Fibroblast of lung (primary cell): ENCODE measurements at regions not wholly inside any gene's neighbourhood (a gene's known extent, or its start where the extent isn't known, plus 50 kb on each side); places are given as distances from the start of the nearest gene placed in this dataset.
"Not testable (repeated sequence)": the region's sequence is repeated elsewhere in the genome, so short reads cannot be mapped to it uniquely, and the experiment has no call there.

ENCODE experiments used
- DNase-seq, 2 donors: peaks; one replicate each; pipeline versions ENCODE4 v3.0.0 to v3.0.0-alpha.2; 2010; ENCODE audit warnings: low read depth in 2 of 2
- H2AFZ ChIP-seq: 2 replicates; pipeline ENCODE4 v1.5.1; 2012; ENCODE audit warnings: low read length, control low read depth, inconsistent platforms
- H3K27ac ChIP-seq: 2 replicates; pipeline ENCODE4 v1.5.1; 2011; ENCODE audit warnings: low read length, control low read depth; ENCODE audit not compliant: insufficient read depth
- H3K27me3 ChIP-seq: 2 replicates; pipeline ENCODE4 v1.5.1; 2011; ENCODE audit warnings: mild to moderate bottlenecking, low read length; ENCODE audit not compliant: control insufficient read depth, insufficient read depth
- H3K36me3 ChIP-seq: 2 replicates; pipeline ENCODE4 v1.5.1; 2011; ENCODE audit warnings: low read length; ENCODE audit not compliant: control insufficient read depth, insufficient read depth
- H3K4me1 ChIP-seq: 2 replicates; pipeline ENCODE4 v1.5.1; 2011; ENCODE audit warnings: low read length; ENCODE audit not compliant: control insufficient read depth, insufficient read depth; ENCODE audit errors: extremely low read depth
- H3K4me2 ChIP-seq: 2 replicates; pipeline ENCODE4 v1.5.1; 2011; ENCODE audit warnings: low read length, control low read depth; ENCODE audit not compliant: insufficient read depth; ENCODE audit errors: extremely low read depth
- H3K4me3 ChIP-seq, 4 experiments: fragments of 200-600 bp in 1 of 4; sonication (generic) in 1 of 4; replicated peaks in 1 of 4; 2 replicates each; pipeline ENCODE4 v1.5.1; 2011 to 2016; ENCODE audit warnings: low read length in 4 of 4, low read depth in 3 of 4, mild to moderate bottlenecking in 3 of 4, control low read depth in 2 of 4, inconsistent platforms in 1 of 4, mixed read lengths in 1 of 4; ENCODE audit not compliant: insufficient read depth in 1 of 4; ENCODE audit errors: control extremely low read depth in 1 of 4
- H3K79me2 ChIP-seq: 2 replicates; pipeline ENCODE4 v1.5.1; 2012; ENCODE audit warnings: mild to moderate bottlenecking, low read length, inconsistent platforms; ENCODE audit not compliant: control insufficient read depth, insufficient read depth
- H3K9ac ChIP-seq: 2 replicates; pipeline ENCODE4 v1.5.1; 2011; ENCODE audit warnings: mild to moderate bottlenecking, low read length, control low read depth; ENCODE audit not compliant: insufficient read depth
- H3K9me3 ChIP-seq: 2 replicates; pipeline ENCODE4 v1.5.1; 2012; ENCODE audit warnings: low read depth, low read length; ENCODE audit not compliant: control insufficient read depth, insufficient read depth
- H4K20me1 ChIP-seq: 2 replicates; pipeline ENCODE4 v1.5.1; 2011; ENCODE audit warnings: low read length; ENCODE audit not compliant: control insufficient read depth, insufficient read depth; ENCODE audit errors: extremely low read depth
- EZH2 ChIP-seq: IDR thresholded peaks from 2 replicates; pipeline ENCODE4 v1.5.1; 2012; ENCODE audit warnings: low read length, control low read depth, mild to moderate bottlenecking; ENCODE audit errors: missing control alignments
- TF ChIP-seq, protein P1 (sequence below), 2 donors: IDR thresholded peaks in 1 of 2; conservative IDR thresholded peaks in 1 of 2; 1 replicate in 1 of 2; 2 replicates in 1 of 2; pipeline ENCODE4 v1.5.1; 2011 to 2012; ENCODE audit warnings: low read length in 2 of 2, control low read depth in 1 of 2, inconsistent platforms in 1 of 2, low read depth in 1 of 2, mild to moderate bottlenecking in 1 of 2

DNA sequence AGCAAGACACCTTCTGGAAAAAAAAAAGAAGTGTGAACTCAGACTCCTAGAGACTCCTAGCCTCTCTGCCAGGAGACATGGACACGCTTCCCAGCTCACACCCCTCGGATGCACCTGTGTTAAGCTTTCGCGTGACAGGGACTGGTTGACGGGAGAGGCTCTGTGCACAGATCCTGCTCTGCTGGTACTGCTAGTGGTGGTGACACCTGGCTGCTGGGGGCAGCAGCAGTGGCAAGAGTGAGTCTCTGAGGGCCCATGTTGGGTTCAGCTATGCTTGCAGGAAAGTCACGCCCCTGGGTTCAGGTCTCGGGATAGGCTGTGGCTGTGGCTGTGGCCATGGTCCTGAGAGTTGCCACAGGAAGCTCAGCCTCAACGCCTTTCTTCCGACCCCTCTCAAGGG is 81.1 kb downstream of the XRCC2 start:
- Histone ChIP-seq H3K9ac (no peak overlapping the region), H3K9me3 (no peaks in the 10 kb centered on the region), H3K36me3 (no peaks in the 10 kb centered on the region), H3K4me3 (no peak overlapping the region), H3K4me1 (no peaks in the 10 kb centered on the region), H3K79me2 (no peaks in the 10 kb centered on the region), H4K20me1 (no peaks in the 10 kb centered on the region), H3K4me2 (no peak overlapping the region), H3K27ac (no peak overlapping the region), H2AFZ (no peak overlapping the region), H3K27me3 (no peaks in the 10 kb centered on the region)
- TF ChIP-seq, protein P1, sequence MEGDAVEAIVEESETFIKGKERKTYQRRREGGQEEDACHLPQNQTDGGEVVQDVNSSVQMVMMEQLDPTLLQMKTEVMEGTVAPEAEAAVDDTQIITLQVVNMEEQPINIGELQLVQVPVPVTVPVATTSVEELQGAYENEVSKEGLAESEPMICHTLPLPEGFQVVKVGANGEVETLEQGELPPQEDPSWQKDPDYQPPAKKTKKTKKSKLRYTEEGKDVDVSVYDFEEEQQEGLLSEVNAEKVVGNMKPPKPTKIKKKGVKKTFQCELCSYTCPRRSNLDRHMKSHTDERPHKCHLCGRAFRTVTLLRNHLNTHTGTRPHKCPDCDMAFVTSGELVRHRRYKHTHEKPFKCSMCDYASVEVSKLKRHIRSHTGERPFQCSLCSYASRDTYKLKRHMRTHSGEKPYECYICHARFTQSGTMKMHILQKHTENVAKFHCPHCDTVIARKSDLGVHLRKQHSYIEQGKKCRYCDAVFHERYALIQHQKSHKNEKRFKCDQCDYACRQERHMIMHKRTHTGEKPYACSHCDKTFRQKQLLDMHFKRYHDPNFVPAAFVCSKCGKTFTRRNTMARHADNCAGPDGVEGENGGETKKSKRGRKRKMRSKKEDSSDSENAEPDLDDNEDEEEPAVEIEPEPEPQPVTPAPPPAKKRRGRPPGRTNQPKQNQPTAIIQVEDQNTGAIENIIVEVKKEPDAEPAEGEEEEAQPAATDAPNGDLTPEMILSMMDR (conservative IDR thresholded peaks at IDR 0.05 in 1 of 2, IDR thresholded peaks at IDR 0.05 in 1 of 2; ENCODE audit: low read depth in 1 of 2, low read length in 2 of 2) = no peak
- TF ChIP-seq EZH2 = no peak
- no peak for DNase-seq

- H3K4me3 ChIP-seq = no peak overlapping the region
- no peaks in the 10 kb centered on the region for H3K27me3 ChIP-seq
- TF ChIP-seq, protein P1 (conservative IDR thresholded peaks at IDR 0.05 in 1 of 2, IDR thresholded peaks at IDR 0.05 in 1 of 2; ENCODE audit: low read depth in 1 of 2, low read length in 2 of 2) = no peak
- TF ChIP-seq EZH2 = no peak
Measured at GRCh38 chr7:152591976-152592375, 84.0 kb downstream of the XRCC2 start.

DNA sequence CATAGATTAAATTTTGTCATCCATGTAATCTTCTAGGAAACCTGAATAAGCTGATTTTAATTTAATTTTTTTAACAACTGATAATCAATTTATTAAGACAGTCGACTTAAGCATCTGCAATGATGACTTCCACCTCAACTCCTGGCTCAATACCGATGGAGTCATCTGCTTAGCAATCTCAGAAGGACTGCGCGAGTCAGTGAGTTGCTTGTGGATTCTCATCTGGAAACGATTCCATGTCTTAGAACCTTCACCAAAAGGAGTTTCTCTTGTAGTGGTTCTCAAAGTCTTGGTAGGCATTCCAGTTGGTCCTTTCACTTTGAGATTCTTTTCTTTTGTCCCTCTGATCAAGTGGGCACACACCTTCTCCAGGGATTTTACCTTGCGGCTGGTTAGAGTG is 85.5 kb downstream of the XRCC2 start:
- Histone ChIP-seq H3K79me2 (no peaks in the 10 kb centered on the region), H3K4me3 (no peak overlapping the region), H3K27ac (no peak overlapping the region), H3K4me2 (no peak overlapping the region), H3K27me3 (no peaks in the 10 kb centered on the region), H3K36me3 (no peaks in the 10 kb centered on the region), H3K9ac (no peak overlapping the region), H3K4me1 (no peaks in the 10 kb centered on the region), H3K9me3 (no peaks in the 10 kb centered on the region), H4K20me1 (no peaks in the 10 kb centered on the region), H2AFZ (no peak overlapping the region)
- DNase-seq = no peak
- TF ChIP-seq, protein P1 (conservative IDR thresholded peaks at IDR 0.05 in 1 of 2, IDR thresholded peaks at IDR 0.05 in 1 of 2; ENCODE audit: low read depth in 1 of 2, low read length in 2 of 2) = no peak
- no peak for TF ChIP-seq EZH2

More at GRCh38 chr7:152591976-152592375, 84.0 kb downstream of the XRCC2 start:
- no peaks in the 10 kb centered on the region for H3K4me1 ChIP-seq
- H3K27ac ChIP-seq = no peak overlapping the region
- no peak for DNase-seq
- no peaks in the 10 kb centered on the region for H3K36me3 ChIP-seq
- no peaks in the 10 kb centered on the region for H3K9me3 ChIP-seq
- no peaks in the 10 kb centered on the region for H3K79me2 ChIP-seq
- H3K4me2 ChIP-seq = no peak overlapping the region
- H2AFZ ChIP-seq = no peak overlapping the region
- no peaks in the 10 kb centered on the region for H4K20me1 ChIP-seq
- H3K9ac ChIP-seq = no peak overlapping the region

GRCh38 chr7:152589821-152590220 is 86.1 kb downstream of the XRCC2 start:
- H3K4me1 ChIP-seq, H4K20me1 ChIP-seq, H3K79me2 ChIP-seq, H3K9ac ChIP-seq, H3K27me3 ChIP-seq, H3K9me3 ChIP-seq, H3K4me2 ChIP-seq, H3K4me3 ChIP-seq, H2AFZ ChIP-seq, DNase-seq, H3K36me3 ChIP-seq, H3K27ac ChIP-seq: not testable (repeated sequence)
